Osteocyte (in vitro differentiated cells): ENCODE measurements at regions not wholly inside any gene's neighbourhood (a gene's known extent, or its start where the extent isn't known, plus 50 kb on each side); places are given as distances from the start of the nearest gene placed in this dataset.

Experiments used
- DNase-seq: peaks from one replicate; pipeline ENCODE4 v3.0.0; 2021; ENCODE audit warnings: mixed read lengths; ENCODE audit not compliant: unreplicated experiment; ENCODE audit errors: extremely low spot score
- H3K27ac Mint-ChIP-seq: one replicate; pipeline ENCODE4 v1.8.0; 2021; ENCODE audit warnings: mild to moderate bottlenecking, mixed read lengths; ENCODE audit not compliant: unreplicated experiment
- H3K27me3 Mint-ChIP-seq: one replicate; pipeline ENCODE4 v1.8.0; 2021; ENCODE audit warnings: mixed read lengths; ENCODE audit not compliant: unreplicated experiment
- H3K36me3 Mint-ChIP-seq: one replicate; pipeline ENCODE4 v1.8.0; 2021; ENCODE audit warnings: mixed read lengths; ENCODE audit not compliant: unreplicated experiment
- H3K4me1 Mint-ChIP-seq: one replicate; pipeline ENCODE4 v1.8.0; 2021; ENCODE audit warnings: mixed read lengths; ENCODE audit not compliant: unreplicated experiment
- H3K4me3 Mint-ChIP-seq: one replicate; pipeline ENCODE4 v1.8.0; 2021; ENCODE audit warnings: mild to moderate bottlenecking, moderate library complexity, mixed read lengths; ENCODE audit not compliant: unreplicated experiment
- H3K9me3 Mint-ChIP-seq: one replicate; pipeline ENCODE4 v1.8.0; 2021; ENCODE audit warnings: mixed read lengths; ENCODE audit not compliant: unreplicated experiment
- CTCF ChIP-seq: fragments of 200-600 bp; sonication (generic); IDR thresholded peaks from 2 replicates; pipeline ENCODE4 v1.5.0; 2021; ENCODE audit warnings: antibody characterized with exemption, mild to moderate bottlenecking, moderate library complexity

DNA sequence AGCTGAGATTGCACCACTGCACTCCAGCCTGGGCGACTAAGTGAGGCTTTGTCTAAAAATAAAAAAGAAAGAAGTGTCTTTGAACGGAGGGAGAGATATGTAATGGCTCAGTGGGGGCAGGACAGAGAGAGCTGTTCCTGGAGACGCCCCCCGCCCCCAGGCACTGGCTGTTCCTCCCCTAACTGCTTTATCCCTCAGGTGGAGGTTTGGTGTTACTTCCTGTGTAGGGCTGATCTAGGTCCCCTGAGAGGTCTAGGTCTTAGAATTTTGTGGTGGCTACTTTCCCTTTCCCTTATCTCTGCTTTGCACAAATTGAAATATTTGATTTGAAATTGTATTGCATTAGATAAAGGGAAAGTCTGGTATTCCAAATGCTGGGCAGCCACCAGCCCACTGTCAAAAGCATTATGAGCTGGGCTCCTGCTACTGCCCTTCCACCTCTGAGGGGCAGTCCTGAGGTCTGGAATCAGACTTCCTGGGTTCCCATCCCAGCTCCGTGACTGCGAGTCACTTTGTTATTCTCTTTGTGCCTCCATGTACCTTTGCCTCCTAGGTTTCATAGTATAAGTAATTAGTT, 134.8 kb upstream of the KIF26B start:
- no peak for TF ChIP-seq CTCF
- Mint-ChIP-seq H3K36me3 (no peaks in the 10 kb centered on the region), H3K27me3 (no peaks in the 10 kb centered on the region), H3K4me3 (no peak overlapping the region), H3K27ac (no peak overlapping the region), H3K9me3 (no peaks in the 10 kb centered on the region), H3K4me1 (peaks cover 10% of the 10 kb centered on the region)
- no peak for DNase-seq

DNA sequence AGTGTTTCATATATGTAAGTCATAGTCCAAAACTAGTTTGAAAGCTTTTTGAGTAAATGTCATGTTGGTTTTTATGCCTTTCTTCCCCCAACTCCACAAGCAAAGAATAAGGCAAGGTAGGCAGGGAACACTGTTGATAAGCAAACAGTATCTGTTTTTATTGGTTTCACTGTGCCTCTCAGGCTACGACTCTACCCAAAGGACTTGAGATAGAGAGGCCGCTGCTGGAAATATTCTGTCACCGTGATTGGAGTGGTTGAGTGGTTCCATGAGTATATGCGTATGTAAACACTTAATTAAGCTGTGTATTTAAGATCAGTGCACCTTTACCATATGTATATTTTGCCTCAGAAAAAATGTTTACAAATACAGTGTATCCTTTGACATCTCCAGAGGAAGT, 138.1 kb upstream of the KIF26B start:
- DNase-seq = no peak
- TF ChIP-seq CTCF = no peak
- Mint-ChIP-seq H3K9me3 (no peaks in the 10 kb centered on the region), H3K27ac (no peak overlapping the region), H3K4me3 (no peak overlapping the region), H3K4me1 (peaks cover 10% of the 10 kb centered on the region), H3K27me3 (no peaks in the 10 kb centered on the region), H3K36me3 (no peaks in the 10 kb centered on the region)

GRCh38 chr1:245015031-245015430, 139.8 kb upstream of the KIF26B start:
- Mint-ChIP-seq H3K27me3 (no peaks in the 10 kb centered on the region), H3K4me1 (peaks cover 10% of the 10 kb centered on the region), H3K36me3 (peaks cover 2% of the 10 kb centered on the region), H3K4me3 (no peak overlapping the region), H3K27ac (no peak overlapping the region), H3K9me3 (no peaks in the 10 kb centered on the region)
- no peak for TF ChIP-seq CTCF
- DNase-seq = no peak

DNA sequence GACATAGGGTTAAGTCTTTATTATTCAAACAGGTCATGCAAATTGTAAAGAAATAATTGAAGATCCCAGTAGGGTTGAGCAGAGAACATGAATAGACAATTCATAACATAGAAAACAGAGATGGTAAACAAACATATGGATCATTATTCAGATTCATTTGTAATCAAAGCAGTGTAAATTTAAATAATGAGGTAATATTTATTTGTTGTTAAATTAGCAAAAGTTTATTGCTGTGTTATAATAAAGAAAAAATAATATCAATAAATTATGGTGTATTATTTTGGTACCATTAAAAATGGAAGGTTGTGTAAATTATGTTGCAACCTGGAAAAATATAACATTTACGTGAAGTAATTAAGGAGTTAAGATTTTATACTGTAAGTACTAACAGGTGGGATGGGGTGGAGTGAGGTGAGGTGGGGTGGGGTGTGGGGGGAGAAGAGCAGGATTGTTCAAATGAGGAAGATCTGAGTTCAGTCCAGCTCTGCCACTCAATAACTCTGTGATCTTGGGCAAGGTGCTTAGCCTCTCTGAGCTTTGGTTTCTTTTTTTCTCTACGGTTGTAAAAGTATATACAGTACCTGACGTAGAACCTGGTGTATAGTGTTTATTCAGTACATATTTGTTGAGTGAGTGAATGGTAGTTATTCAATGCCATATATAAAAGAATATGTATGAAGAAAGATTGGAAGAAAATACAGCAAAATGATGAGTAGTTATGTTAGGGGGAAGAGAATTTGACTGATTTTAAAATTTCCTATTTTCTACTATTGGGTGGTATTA, 140.3 kb upstream of the KIF26B start:
- no peak for TF ChIP-seq CTCF
- no peak overlapping the region for H3K27ac Mint-ChIP-seq
- DNase-seq = no peak
- H3K27me3 Mint-ChIP-seq = no peaks in the 10 kb centered on the region
- no peak overlapping the region for H3K4me3 Mint-ChIP-seq
- peaks cover 10% of the 10 kb centered on the region for H3K4me1 Mint-ChIP-seq
- H3K9me3 Mint-ChIP-seq = no peaks in the 10 kb centered on the region
- peaks cover 2% of the 10 kb centered on the region for H3K36me3 Mint-ChIP-seq

- Mint-ChIP-seq H3K9me3 (no peaks in the 10 kb centered on the region), H3K27me3 (no peaks in the 10 kb centered on the region), H3K4me3 (no peak overlapping the region), H3K27ac (no peak overlapping the region), H3K4me1 (no peaks in the 10 kb centered on the region), H3K36me3 (peaks cover 2% of the 10 kb centered on the region)
- DNase-seq = no peak
- TF ChIP-seq CTCF = no peak
Observed at GRCh38 chr1:245010018-245010614, 144.7 kb upstream of the KIF26B start.
